Endothelial cell (in vitro differentiated cells): ENCODE measurements at regions not wholly inside any gene's neighbourhood (a gene's known extent, or its start where the extent isn't known, plus 50 kb on each side); places are given as distances from the start of the nearest gene placed in this dataset.

ENCODE experiments used
- DNase-seq: peaks from one replicate; pipeline ENCODE4 v3.0.0; 2021; ENCODE audit warnings: low spot score
- H3K27ac Mint-ChIP-seq: one replicate; pipeline ENCODE4 v1.8.0; 2021; ENCODE audit warnings: mixed read lengths, inconsistent platforms; ENCODE audit not compliant: unreplicated experiment
- H3K27me3 Mint-ChIP-seq: one replicate; pipeline ENCODE4 v1.8.0; 2021; ENCODE audit warnings: mild to moderate bottlenecking, moderate library complexity, mixed read lengths, inconsistent platforms; ENCODE audit not compliant: unreplicated experiment
- H3K36me3 Mint-ChIP-seq: one replicate; pipeline ENCODE4 v1.8.0; 2021; ENCODE audit warnings: mild to moderate bottlenecking, low read depth, mixed read lengths, inconsistent platforms; ENCODE audit not compliant: unreplicated experiment
- H3K4me1 Mint-ChIP-seq: one replicate; pipeline ENCODE4 v1.8.0; 2021; ENCODE audit warnings: mild to moderate bottlenecking, mixed read lengths, inconsistent platforms; ENCODE audit not compliant: unreplicated experiment
- H3K4me3 Mint-ChIP-seq: one replicate; pipeline ENCODE4 v1.8.0; 2021; ENCODE audit warnings: mild to moderate bottlenecking, mixed read lengths, inconsistent platforms; ENCODE audit not compliant: unreplicated experiment
- H3K9me3 Mint-ChIP-seq: one replicate; pipeline ENCODE4 v1.8.0; 2021; ENCODE audit warnings: mixed read lengths, inconsistent platforms; ENCODE audit not compliant: unreplicated experiment
- CTCF ChIP-seq: fragments of 200-600 bp; sonication (generic); IDR thresholded peaks from one replicate; pipeline ENCODE4 v1.5.0; 2021; ENCODE audit warnings: antibody characterized with exemption; ENCODE audit not compliant: unreplicated experiment

DNA sequence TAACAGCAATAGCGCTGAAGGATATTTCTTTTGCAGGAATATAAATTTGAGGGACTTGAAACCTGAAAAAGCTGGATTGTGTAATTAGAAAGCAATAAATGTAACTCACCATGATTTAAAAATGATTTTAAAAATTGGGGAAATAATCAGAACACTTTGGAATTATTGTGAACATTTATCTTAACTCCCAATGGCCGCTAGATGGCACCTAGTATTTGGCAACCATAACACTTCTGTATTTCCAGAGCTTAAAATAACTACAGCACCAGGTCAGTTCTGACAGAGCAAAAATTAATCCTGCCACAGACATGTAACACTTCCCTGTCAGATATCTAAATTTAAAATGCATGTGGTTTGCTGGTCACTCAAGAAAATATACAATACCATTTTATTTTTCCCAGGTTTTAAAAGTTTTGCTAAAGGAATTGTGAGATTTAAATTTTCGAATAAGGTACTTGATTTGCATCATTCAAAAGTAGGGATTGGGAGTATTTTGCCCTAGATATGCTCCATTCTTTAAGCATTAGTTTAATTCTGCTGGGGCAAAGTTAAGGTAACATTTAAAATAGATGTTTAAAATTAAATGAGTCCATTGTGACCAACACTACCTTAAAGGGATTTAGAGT is 144.5 kb downstream of the PPP1R3A start:
- Mint-ChIP-seq H3K36me3 (no peaks in the 10 kb centered on the region), H3K4me1 (peaks cover 3% of the 10 kb centered on the region), H3K27ac (no peak overlapping the region), H3K27me3 (peaks cover 3% of the 10 kb centered on the region), H3K9me3 (no peaks in the 10 kb centered on the region), H3K4me3 (no peak overlapping the region)
- peak; percentile 79 for TF ChIP-seq CTCF
- peak; percentile 17 for DNase-seq

- H3K27me3 Mint-ChIP-seq = peaks cover 3% of the 10 kb centered on the region
- H3K4me3 Mint-ChIP-seq = no peak overlapping the region
- no peak for DNase-seq
- TF ChIP-seq CTCF = no peak
- no peaks in the 10 kb centered on the region for H3K36me3 Mint-ChIP-seq
- H3K4me1 Mint-ChIP-seq = no peaks in the 10 kb centered on the region
- no peaks in the 10 kb centered on the region for H3K9me3 Mint-ChIP-seq
- H3K27ac Mint-ChIP-seq = no peak overlapping the region
Observed at GRCh38 chr7:113770146-113770738, 148.6 kb downstream of the PPP1R3A start.

- Mint-ChIP-seq H3K4me3 (no peak overlapping the region), H3K27ac (no peak overlapping the region)
- TF ChIP-seq CTCF = no peak
Observed at GRCh38 chr7:113768387-113768786, 150.4 kb downstream of the PPP1R3A start.

DNA sequence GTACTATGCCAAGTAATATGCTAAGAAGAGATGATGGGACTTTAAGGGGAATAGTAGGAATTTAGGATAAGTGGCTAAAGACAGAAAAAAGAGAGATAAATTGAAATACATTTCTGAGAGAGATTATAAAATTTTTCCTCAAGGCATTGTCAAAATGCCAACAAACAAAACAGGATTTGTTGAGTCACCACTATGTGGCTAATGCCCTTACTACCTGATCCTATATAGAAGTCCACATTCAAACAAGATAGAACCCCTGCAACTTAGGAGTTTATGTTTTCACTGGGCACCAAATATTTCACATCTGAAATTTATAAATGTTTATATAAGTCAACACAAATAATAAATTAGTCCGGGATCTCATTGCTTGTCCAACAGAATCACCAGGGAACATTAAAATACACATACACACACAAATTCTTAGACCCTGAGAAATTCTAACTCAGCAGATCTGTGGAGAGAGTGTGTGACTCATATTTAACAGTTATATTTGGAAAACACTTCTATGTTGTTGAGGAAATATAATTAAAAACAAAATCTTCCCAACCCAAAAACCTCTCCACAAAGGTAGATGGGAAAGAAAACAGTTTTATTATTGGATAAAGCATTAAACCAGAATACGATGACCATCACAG is 154.3 kb downstream of the PPP1R3A start:
- TF ChIP-seq CTCF = no peak
- Mint-ChIP-seq H3K27ac (no peak overlapping the region), H3K27me3 (no peaks in the 10 kb centered on the region), H3K4me3 (no peak overlapping the region), H3K36me3 (no peaks in the 10 kb centered on the region), H3K9me3 (no peaks in the 10 kb centered on the region), H3K4me1 (no peaks in the 10 kb centered on the region)
- DNase-seq = no peak

More at GRCh38 chr7:113768387-113768786, 150.4 kb downstream of the PPP1R3A start:
- H3K4me1 Mint-ChIP-seq = no peaks in the 10 kb centered on the region
- H3K9me3 Mint-ChIP-seq = no peaks in the 10 kb centered on the region
- no peak for DNase-seq
- peaks cover 3% of the 10 kb centered on the region for H3K27me3 Mint-ChIP-seq
- H3K36me3 Mint-ChIP-seq = no peaks in the 10 kb centered on the region

GRCh38 chr7:113763226-113763625 is 155.6 kb downstream of the PPP1R3A start:
- no peak for DNase-seq
- H3K27ac Mint-ChIP-seq = no peak overlapping the region
- H3K27me3 Mint-ChIP-seq = no peaks in the 10 kb centered on the region
- H3K9me3 Mint-ChIP-seq = no peaks in the 10 kb centered on the region
- no peak for TF ChIP-seq CTCF
- no peaks in the 10 kb centered on the region for H3K4me1 Mint-ChIP-seq
- H3K36me3 Mint-ChIP-seq = no peaks in the 10 kb centered on the region
- no peak overlapping the region for H3K4me3 Mint-ChIP-seq
